ENCODE measurements at regions not wholly inside any gene's neighbourhood (a gene's known extent, or its start where the extent isn't known, plus 50 kb on each side); places are given as distances from the start of the nearest gene placed in this dataset.

DNA sequence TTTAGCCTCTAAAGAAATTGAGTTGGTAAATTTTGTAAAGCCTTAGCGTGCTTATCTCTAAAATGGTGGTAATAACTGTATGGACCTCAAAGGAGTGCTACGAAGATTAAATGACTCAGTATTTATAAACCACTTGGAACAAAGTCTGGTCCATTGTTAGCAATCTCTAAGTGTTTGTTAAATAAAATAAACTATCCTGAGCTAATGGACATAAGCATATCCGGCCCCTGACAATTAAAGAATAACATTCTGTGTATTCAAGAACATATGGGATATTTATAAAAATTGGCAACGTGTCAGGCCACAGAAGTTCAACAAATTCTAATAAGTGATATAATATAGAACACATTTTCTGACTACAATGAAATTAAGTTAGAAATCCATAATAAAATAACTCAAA lies 71.0 kb downstream of the MYEOV start:
- Histone ChIP-seq H3K4me1 (no peaks in the 10 kb centered on the region), H3K36me3 (no peaks in the 10 kb centered on the region), H3K27ac (no peak overlapping the region), H3K9me3 (no peaks in the 10 kb centered on the region), H3K4me3 (replicated peaks in 1 of 3) (no peak overlapping the region), H3K27me3 (no peaks in the 10 kb centered on the region)
- 71 to 73% methylated on average over 4 of the region's 4 CpGs for WGBS, 2 donors
- TF ChIP-seq CTCF (IDR thresholded peaks at IDR 0.05) (no peak), POLR2A (IDR thresholded peaks at IDR 0.05) (no peak)
- intact Hi-C loops (cut with DNase I): no loop called here
- DNase-seq: no peak

GRCh38 chr11:69365558-69365957 lies 71.6 kb downstream of the MYEOV start:
- 76% methylated on average over 4 of the region's 4 CpGs for WGBS, 2 donors

DNA sequence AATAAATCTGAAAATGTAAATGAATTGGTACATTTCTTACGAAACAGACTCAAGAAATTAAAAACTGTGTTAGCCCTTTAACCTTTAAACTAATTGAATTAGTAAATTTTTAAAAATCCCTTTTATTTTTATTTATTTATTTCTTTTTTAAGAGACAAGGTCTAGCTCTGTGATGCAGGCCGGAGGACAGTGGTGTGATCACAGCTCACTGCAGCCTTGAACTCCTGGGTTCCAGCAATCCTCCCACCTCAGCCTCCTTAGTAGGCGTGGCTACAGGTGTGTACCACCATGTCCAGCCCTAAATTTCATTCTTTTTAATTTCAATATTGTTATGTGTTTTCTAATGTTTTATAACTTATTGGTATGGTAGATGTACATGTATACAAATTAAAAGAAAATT lies 72.6 kb downstream of the MYEOV start:
- TF ChIP-seq POLR2A (IDR thresholded peaks at IDR 0.05) (no peak), CTCF (IDR thresholded peaks at IDR 0.05) (no peak)
- Histone ChIP-seq H3K4me1 (no peaks in the 10 kb centered on the region), H3K27me3 (no peaks in the 10 kb centered on the region), H3K9me3 (no peaks in the 10 kb centered on the region), H3K27ac (no peak overlapping the region), H3K4me3 (replicated peaks in 1 of 3) (no peak overlapping the region), H3K36me3 (no peaks in the 10 kb centered on the region)
- DNase-seq: no peak
- intact Hi-C loops (cut with DNase I): no loop called here
- 98% methylated on average over 3 of the region's 3 CpGs for WGBS, 2 donors

More at GRCh38 chr11:69365558-69365957, 71.6 kb downstream of the MYEOV start:
- H3K4me1 ChIP-seq: no peaks in the 10 kb centered on the region
- H3K27ac ChIP-seq: no peak overlapping the region
- intact Hi-C loops (cut with DNase I): no loop called here
- no peak for TF ChIP-seq CTCF (IDR thresholded peaks at IDR 0.05)
- TF ChIP-seq POLR2A (IDR thresholded peaks at IDR 0.05): no peak
- no peak overlapping the region for H3K4me3 ChIP-seq (replicated peaks in 1 of 3)
- no peaks in the 10 kb centered on the region for H3K36me3 ChIP-seq
- no peaks in the 10 kb centered on the region for H3K27me3 ChIP-seq
- DNase-seq: no peak
- H3K9me3 ChIP-seq: no peaks in the 10 kb centered on the region

DNA sequence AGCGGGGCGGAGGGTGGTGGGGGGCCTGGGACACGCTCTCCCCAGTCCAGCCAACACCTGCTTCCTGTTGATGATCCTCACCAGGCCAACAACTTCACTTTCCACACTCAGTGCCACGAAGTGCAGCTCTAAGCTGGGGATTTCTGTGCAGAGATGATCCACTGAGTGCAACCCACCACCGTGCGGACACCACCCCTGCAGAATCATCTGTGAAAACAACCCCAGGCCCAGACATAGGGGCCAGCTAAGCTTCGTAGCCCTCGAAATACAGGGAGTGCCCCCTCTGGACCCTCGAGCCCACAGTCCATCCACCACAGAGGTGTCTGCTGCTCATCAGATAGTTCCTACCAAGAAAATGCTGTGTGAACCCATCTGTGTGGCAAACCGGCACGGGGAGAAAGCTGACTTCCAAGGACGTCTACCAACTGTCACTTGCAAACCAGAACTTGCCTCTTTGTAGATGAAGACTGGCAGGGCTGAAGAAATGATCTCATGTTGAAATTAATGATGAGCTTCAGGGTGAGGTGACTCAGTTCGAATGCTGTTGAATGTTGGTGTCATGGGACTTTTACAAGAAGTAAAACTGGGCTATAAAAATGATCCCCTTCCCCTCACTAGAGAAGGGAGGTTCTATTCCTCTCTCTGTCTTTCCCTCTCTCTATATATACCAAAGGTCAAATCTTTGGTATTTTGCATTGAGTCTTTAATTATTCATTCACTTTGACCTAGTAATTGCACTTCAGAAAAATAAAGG lies 73.4 kb downstream of the MYEOV start:
- DNase-seq: no peak
- no peak overlapping the region for H3K4me3 ChIP-seq (replicated peaks in 1 of 3)
- H3K4me1 ChIP-seq: no peaks in the 10 kb centered on the region
- H3K27ac ChIP-seq: no peak overlapping the region
- intact Hi-C loops (cut with DNase I): no loop called here
- H3K9me3 ChIP-seq: no peaks in the 10 kb centered on the region
- WGBS, 2 donors: 79 to 88% methylated on average over 8 to 12 of the region's 13 CpGs
- no peaks in the 10 kb centered on the region for H3K36me3 ChIP-seq
- TF ChIP-seq CTCF (IDR thresholded peaks at IDR 0.05) (no peak), POLR2A (IDR thresholded peaks at IDR 0.05) (no peak)
- no peaks in the 10 kb centered on the region for H3K27me3 ChIP-seq

DNA sequence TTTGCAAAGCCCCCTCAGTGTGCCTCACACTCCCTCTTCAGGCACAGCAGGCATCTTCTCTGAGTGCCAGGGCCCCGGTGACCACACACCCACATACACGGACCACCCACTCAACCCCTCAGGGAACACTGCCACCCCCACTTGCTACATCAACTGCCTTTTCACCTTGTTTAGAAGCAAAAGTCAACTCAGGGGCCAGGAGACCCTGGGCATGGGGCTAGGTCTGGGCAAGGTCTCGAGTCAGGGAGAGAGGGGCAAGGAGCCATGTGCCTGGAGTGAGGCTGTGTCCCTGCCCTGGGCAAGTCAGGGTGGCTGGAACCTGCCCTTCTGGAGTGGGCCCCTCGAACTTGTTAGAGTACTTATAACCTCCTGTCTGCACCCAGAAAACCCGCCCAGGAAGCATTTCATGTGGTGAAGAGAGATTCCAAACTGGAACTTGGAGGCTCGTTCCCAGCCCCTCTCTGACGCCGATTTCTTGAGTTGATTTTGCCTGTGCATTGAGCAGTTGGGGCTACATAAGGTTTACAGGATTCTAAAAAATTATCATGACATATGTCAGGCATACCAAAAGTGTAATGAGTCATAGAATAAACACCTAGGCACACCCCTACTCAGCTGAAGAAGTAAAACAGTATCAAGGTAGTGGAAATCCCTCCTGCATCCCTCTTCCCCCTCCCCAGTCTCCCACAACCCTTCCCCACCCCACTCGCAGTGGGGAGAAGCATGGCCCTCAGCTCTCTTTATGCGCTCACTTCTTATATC lies 74.3 kb downstream of the MYEOV start:
- DNase-seq: no peak
- intact Hi-C loops (cut with DNase I): no loop called here
- WGBS, 2 donors: 63 to 65% methylated on average over 10 of the region's 10 CpGs

More for the DNA sequence above, 74.3 kb downstream of the MYEOV start:
- Histone ChIP-seq H3K27ac (no peak overlapping the region), H3K27me3 (no peaks in the 10 kb centered on the region), H3K9me3 (no peaks in the 10 kb centered on the region), H3K36me3 (no peaks in the 10 kb centered on the region), H3K4me1 (no peaks in the 10 kb centered on the region), H3K4me3 (replicated peaks in 1 of 3) (no peak overlapping the region)
- TF ChIP-seq POLR2A (IDR thresholded peaks at IDR 0.05) (no peak), CTCF (IDR thresholded peaks at IDR 0.05) (no peak)
